ENCODE measurements at regions not wholly inside any gene's neighbourhood (a gene's known extent, or its start where the extent isn't known, plus 50 kb on each side); places are given as distances from the start of the nearest gene placed in this dataset. TPM values are rescaled to one million over a fixed set of nuclear protein-coding genes. Genes with fewer than 3 reads are reported as not detected.

GRCh38 chr21:38875694-38876492 is 70.2 kb downstream of the ETS2 start:
- H3K27me3 ChIP-seq, result no peaks in the 10 kb centered on the region
- H3K9me3 ChIP-seq, result no peaks in the 10 kb centered on the region
- H3K4me1 ChIP-seq, result peaks cover 0 to 5% of the 10 kb centered on the region in 2 donors
- H3K27ac ChIP-seq, result peak overlapping the region in 1 of 3 donors; percentile 39
- no peak for TF ChIP-seq POLR2A (IDR thresholded peaks at IDR 0.05)
- TF ChIP-seq, protein P1, sequence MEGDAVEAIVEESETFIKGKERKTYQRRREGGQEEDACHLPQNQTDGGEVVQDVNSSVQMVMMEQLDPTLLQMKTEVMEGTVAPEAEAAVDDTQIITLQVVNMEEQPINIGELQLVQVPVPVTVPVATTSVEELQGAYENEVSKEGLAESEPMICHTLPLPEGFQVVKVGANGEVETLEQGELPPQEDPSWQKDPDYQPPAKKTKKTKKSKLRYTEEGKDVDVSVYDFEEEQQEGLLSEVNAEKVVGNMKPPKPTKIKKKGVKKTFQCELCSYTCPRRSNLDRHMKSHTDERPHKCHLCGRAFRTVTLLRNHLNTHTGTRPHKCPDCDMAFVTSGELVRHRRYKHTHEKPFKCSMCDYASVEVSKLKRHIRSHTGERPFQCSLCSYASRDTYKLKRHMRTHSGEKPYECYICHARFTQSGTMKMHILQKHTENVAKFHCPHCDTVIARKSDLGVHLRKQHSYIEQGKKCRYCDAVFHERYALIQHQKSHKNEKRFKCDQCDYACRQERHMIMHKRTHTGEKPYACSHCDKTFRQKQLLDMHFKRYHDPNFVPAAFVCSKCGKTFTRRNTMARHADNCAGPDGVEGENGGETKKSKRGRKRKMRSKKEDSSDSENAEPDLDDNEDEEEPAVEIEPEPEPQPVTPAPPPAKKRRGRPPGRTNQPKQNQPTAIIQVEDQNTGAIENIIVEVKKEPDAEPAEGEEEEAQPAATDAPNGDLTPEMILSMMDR (IDR thresholded peaks at IDR 0.05), result no peak
- WGBS, 2 donors, result 75 to 80% methylated on average over 10 of the region's 10 CpGs
- no peak overlapping the region for H3K4me3 ChIP-seq (replicated peaks in 1 of 3)
- peak; percentile 10 to 21 for DNase-seq
- H3K36me3 ChIP-seq, result no peaks in the 10 kb centered on the region
- intact Hi-C loops (cut with DNase I), result no loop called here

Small RNA genes lying in the stretch of these regions (small RNA-seq; reads per million reads assigned to genes)
- gene RF00091, result not detected
